Hypothalamus (tissue), 51 donors: ENCODE measurements at regions not wholly inside any gene's neighbourhood (a gene's known extent, or its start where the extent isn't known, plus 50 kb on each side); places are given as distances from the start of the nearest gene placed in this dataset.
"Not testable (repeated sequence)": the region's sequence is repeated elsewhere in the genome, so short reads cannot be mapped to it uniquely, and the experiment has no call there.

ENCODE experiments used
- DNase-seq, 51 donors: peaks; one replicate each; lab custom pipeline; 2025; lab: John Stamatoyannopoulos, UW

GRCh38 chr11:115982666-115983065 is 478.5 kb upstream of the CADM1 start:
- DNase-seq, result no peak

- no peak for DNase-seq
Observed at GRCh38 chr11:115981814-115982471, 477.7 kb upstream of the CADM1 start.

- DNase-seq, result no peak
Observed at GRCh38 chr11:115981104-115981481, 476.9 kb upstream of the CADM1 start.

- peak in 3 of 51 donors; percentile 10 to 28 (median 17) for DNase-seq
Observed at GRCh38 chr11:115980337-115981103, 476.3 kb upstream of the CADM1 start.

- no peak for DNase-seq
Observed at GRCh38 chr11:115974703-115975102, 470.5 kb upstream of the CADM1 start.

- DNase-seq, result not testable (repeated sequence)
Observed at GRCh38 chr11:115967203-115967602, 463.0 kb upstream of the CADM1 start.

GRCh38 chr11:115965767-115966504 is 461.7 kb upstream of the CADM1 start:
- peak in 1 of 51 donors; percentile 13 for DNase-seq

- no peak for DNase-seq
Observed at GRCh38 chr11:115964091-115964490, 459.9 kb upstream of the CADM1 start.

GRCh38 chr11:115963156-115963555 is 458.9 kb upstream of the CADM1 start:
- DNase-seq, result no peak

GRCh38 chr11:115961159-115962003 is 457.2 kb upstream of the CADM1 start:
- no peak for DNase-seq

GRCh38 chr11:115959081-115959486 is 454.9 kb upstream of the CADM1 start:
- no peak for DNase-seq

GRCh38 chr11:115958089-115959000 is 454.1 kb upstream of the CADM1 start:
- no peak for DNase-seq

- no peak for DNase-seq
Observed at GRCh38 chr11:115955803-115956202, 451.6 kb upstream of the CADM1 start.

GRCh38 chr11:115950660-115951059 is 446.4 kb upstream of the CADM1 start:
- DNase-seq, result no peak

GRCh38 chr11:115944596-115944995 is 440.4 kb upstream of the CADM1 start:
- DNase-seq, result no peak

- DNase-seq, result no peak
Observed at GRCh38 chr11:115942011-115942410, 437.8 kb upstream of the CADM1 start.

- DNase-seq, result peak in 21 of 51 donors; percentile 2 to 69 (median 25)
Observed at GRCh38 chr11:115941481-115941993, 437.3 kb upstream of the CADM1 start.

- no peak for DNase-seq
Observed at GRCh38 chr11:115941044-115941443, 436.8 kb upstream of the CADM1 start.

- no peak for DNase-seq
Observed at GRCh38 chr11:115939731-115940421, 435.7 kb upstream of the CADM1 start.
